HL-60 (cell line): ENCODE measurements at regions not wholly inside any gene's neighbourhood (a gene's known extent, or its start where the extent isn't known, plus 50 kb on each side); places are given as distances from the start of the nearest gene placed in this dataset.

Source experiments
- CTCF ChIP-seq: IDR thresholded peaks from one replicate; pipeline ENCODE4 v1.5.1; 2011; ENCODE audit warnings: low read length, control low read depth, inconsistent platforms; ENCODE audit not compliant: insufficient read depth
- REST ChIP-seq: IDR thresholded peaks from 2 replicates; pipeline ENCODE4 v1.6.1; 2012; ENCODE audit warnings: low read depth; ENCODE audit not compliant: insufficient replicate concordance

GRCh38 chr6:2351807-2352431 is 106.5 kb upstream of the GMDS start:
- TF ChIP-seq CTCF = no peak
- no peak for TF ChIP-seq REST
